RPMI8226 (cell line): ENCODE measurements at regions not wholly inside any gene's neighbourhood (a gene's known extent, or its start where the extent isn't known, plus 50 kb on each side); places are given as distances from the start of the nearest gene placed in this dataset.
"Not testable (repeated sequence)": the region's sequence is repeated elsewhere in the genome, so short reads cannot be mapped to it uniquely, and the experiment has no call there.

ENCODE experiments used
- DNase-seq: peaks from one replicate; pipeline ENCODE4 v3.0.0-alpha.2; 2015

- no peak for DNase-seq
Observed at GRCh38 chr2:224143526-224143925, 104.4 kb upstream of the SERPINE2 start.

DNA sequence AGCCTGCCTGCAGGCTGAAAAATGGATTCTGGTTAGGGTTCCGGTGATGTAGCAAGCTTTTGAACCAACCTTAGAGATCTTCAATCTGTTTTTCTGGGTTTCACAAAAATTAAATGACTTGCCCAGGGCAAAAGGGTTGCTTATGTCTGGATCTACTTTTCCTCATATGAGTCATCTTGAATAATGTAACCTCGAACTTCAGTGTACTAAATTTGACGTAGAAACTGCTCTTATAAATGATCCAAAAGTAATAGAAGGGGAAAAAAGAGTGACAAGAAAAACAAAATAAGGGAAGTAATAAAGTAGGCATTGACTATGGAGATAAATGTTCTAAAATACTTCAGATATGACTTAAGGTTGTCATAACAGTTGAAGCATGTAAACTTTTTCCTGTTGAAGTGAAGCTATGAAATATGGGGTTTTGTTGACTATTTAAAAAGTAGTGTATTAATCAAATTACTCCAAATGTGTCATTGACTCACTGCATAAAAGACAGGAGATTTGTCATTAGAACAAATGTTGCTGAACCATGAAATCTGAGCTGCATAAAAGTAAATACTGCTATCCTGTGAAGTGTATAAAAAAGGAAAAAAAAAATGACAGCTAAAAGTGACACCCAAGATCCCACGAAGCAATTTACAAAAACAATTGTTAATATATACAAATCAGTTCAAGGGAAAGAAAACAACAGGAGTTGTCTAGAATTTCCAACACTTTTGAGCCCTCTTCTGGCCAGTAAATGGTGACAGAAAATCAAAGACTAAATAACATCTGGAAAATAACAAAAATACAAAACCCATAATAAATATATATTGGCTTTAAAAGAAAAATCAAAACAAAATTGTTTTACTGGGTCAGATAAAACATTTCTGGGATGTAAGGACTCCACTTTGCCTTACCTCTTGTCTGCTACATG, 103.6 kb upstream of the SERPINE2 start:
- DNase-seq = no peak

DNA sequence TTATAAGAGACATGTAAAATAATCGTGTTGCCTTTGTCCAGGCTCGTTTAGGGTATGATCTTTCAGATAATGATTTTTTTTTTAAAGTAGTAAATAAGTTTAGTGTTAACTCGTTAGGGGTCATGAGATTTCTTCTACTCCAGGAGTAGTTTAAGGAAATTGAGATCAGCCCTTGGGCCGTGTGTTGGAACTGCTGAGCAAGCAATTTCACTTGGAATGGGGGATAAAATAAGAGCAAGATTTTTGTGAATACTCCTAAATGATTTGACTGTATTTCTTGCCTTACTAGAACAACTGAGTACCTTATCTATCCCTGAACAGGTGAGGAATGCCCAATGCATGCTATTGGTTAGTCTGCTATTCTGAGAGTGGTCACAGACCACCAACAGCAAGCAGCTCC, 102.2 kb upstream of the SERPINE2 start:
- DNase-seq = no peak

- no peak for DNase-seq
Observed at GRCh38 chr2:224137208-224137607, 98.1 kb upstream of the SERPINE2 start.

GRCh38 chr2:224136396-224136795, 97.3 kb upstream of the SERPINE2 start:
- DNase-seq = no peak

DNA sequence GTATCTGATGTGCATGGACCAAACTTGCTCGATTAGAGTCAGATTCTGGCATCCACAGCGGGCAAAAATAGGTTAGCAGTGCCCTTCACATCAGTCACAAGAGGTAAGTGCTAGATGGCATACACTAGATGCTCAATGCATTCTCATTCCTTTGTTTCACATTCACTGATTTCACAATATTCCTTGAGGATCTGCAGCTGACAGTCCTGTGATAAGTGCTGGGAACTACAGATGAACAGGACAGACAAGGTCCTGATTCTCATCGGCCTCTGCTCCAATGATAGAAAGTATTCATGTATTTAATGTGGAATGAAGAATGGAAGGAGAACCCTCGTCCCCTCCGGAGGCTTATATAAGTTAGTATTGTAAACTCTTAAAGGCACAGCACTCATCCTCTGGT, 96.8 kb upstream of the SERPINE2 start:
- DNase-seq = no peak

DNA sequence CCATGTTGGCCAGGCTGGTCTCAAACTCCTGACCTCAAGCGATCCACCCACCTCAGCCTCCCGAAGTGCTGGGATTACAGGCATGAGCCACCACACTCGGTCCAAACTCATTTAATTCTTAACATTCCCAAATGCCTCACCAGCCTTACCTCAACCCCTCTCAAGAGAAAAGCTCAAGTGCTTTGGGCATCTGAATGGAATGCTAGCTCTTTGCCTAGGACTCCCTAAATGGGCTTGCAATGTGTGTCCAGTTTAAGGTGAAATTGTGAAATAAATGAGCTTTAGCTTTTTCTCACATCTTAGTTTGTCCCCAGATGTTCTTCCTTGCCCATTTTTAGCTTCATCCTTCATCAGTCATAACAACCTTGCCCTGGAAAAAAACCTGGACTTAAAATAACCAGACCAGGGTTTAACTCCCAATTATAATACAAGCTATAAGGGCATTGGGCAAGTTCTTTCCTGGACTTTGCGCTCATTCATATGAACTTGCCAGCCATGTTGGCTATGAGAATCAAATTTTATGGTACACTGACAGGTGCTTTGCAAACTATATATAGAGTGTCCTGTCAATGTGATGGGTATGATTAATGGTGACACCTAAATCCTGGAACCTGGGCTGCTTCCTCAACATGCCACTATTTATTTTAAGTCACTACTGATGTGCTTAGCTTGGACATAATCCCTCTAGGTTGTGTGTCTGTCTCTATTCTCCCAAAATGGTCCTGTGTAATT, 95.1 kb upstream of the SERPINE2 start:
- no peak for DNase-seq

GRCh38 chr2:224133387-224133786, 94.3 kb upstream of the SERPINE2 start:
- no peak for DNase-seq

- DNase-seq = no peak
Observed at GRCh38 chr2:224127871-224128501, 88.9 kb upstream of the SERPINE2 start.

- DNase-seq = no peak
Observed at GRCh38 chr2:224126440-224126839, 87.4 kb upstream of the SERPINE2 start.

DNA sequence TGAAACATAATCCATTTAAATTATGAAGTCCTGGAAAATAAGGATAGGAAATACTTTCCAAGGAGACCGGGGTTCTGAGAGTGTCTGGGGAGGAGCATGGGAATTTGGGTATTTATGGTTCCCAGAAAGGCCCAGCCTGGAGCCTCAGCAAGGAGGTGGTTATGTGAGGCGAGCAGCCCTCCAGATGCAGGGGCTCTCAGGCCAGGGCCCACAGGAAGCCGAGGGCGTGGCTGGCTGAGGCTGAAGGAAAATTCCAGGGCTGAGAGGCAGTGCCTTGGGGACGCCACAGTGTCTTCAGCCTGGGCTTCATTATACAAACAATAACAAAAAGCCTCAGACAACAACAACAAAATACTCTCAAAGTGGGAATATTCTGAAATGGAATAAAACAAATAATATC, 86.9 kb upstream of the SERPINE2 start:
- no peak for DNase-seq

- DNase-seq = no peak
Observed at GRCh38 chr2:224122542-224122941, 83.5 kb upstream of the SERPINE2 start.

DNA sequence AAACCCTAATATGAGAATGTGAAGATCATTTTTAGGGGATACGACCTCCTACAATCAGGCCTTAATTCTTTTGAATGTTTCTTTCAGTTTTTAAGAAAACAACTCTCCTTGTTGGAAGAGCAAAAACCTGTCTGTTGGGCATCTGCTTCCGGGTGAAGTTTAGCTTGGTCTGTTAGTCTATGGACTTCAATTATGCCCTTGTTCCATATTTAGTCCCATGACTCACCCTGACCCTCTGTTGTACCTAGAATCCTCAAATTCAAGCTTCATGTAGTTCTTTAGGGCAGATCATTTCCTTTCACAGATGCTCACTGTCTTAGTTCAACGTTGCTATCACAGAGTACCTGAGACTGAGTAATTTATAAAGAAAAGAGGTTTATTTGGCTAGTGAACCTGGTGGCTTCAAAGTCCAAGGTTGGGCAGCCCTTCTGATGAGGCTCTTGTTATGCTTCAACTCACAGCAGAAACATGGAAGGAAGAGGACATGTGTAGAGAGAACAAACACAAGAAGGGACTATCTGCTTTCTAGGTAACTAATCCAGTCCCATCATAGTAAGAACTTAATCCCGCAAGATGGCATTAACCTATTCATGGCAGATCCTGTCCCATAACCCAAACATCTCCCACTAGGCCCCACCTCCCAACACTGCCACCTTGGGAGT, 82.5 kb upstream of the SERPINE2 start:
- DNase-seq = no peak

DNA sequence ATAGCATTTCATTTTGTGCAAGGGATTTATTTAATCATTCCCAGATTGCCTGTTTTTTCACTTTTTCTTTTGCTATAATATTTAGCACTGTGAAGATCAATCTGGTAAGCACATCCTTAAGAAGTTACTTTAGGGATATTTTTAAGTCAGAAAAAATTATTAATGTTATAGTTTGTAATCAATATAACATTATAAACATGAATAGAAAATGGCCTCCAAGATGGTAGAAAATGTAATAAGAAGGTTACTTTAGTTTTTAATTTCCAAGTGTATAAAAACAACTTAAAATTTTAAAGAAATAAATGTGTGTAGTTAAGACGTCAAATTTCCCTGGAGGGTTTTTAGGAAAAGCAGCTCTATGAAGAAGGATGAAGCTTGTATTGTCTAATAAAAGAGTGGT, 81.9 kb upstream of the SERPINE2 start:
- DNase-seq = no peak

- DNase-seq = not testable (repeated sequence)
Observed at GRCh38 chr2:224119846-224120245, 80.8 kb upstream of the SERPINE2 start.

DNA sequence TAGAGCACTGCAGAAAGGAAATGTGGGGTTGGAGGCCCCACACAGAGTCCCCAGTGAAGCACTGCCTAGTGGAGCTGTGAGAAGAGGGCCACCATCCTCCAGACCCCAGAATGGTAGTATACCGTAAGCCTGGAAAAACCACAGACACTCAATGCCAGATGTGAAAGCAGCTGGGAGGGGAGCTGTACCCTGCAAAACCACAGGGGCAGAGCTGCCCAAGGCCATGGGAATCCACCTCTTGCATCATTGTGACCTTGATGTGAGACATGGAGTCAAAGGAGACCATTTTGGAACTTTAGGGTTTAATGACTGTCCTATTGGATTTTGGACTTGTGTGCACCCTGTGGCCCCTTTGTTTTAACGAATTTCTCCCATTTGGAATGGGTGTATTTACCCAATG, 75.3 kb upstream of the SERPINE2 start:
- DNase-seq = no peak

GRCh38 chr2:224113930-224114329, 74.8 kb upstream of the SERPINE2 start:
- DNase-seq = not testable (repeated sequence)

- no peak for DNase-seq
Observed at GRCh38 chr2:224111576-224111975, 72.5 kb upstream of the SERPINE2 start.

GRCh38 chr2:224110811-224111210, 71.7 kb upstream of the SERPINE2 start:
- no peak for DNase-seq

DNA sequence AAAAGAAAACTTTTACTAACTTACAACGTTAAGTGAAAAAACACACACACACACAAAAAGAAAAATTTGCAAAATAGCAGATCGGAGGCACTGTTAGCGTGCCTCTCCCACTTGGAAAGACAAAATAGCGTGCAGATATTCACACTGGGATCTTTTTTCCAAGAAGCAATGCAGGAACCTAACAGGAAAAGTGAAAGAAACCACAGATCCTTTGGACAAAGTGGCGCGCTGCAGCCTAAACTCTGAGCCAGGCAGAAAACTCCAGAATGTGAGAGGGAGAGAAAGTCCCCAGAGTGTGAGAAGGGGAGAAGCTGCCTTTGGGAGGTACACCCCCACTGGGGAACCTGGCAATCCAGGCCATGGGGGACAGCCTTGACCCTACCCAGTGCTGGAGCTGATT, 70.7 kb upstream of the SERPINE2 start:
- DNase-seq = no peak

DNA sequence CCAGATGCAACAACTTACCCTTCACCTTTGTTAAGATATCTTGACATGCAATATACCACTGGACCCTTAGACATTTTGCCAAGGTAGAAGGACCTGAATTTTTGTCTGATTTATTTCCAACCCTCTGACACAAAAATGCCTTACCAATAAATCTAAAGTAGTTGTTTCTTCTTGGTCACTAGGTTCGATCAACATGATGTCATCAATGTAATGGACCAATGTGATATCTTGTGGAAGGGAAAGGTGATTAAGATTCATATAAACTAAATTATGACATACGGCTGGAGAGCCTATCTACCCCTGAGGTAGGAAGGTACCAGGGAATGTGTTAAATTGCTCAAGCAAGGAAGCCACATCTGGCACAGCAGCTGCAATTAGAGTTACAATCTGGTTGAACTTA, 67.7 kb upstream of the SERPINE2 start:
- DNase-seq = no peak

DNA sequence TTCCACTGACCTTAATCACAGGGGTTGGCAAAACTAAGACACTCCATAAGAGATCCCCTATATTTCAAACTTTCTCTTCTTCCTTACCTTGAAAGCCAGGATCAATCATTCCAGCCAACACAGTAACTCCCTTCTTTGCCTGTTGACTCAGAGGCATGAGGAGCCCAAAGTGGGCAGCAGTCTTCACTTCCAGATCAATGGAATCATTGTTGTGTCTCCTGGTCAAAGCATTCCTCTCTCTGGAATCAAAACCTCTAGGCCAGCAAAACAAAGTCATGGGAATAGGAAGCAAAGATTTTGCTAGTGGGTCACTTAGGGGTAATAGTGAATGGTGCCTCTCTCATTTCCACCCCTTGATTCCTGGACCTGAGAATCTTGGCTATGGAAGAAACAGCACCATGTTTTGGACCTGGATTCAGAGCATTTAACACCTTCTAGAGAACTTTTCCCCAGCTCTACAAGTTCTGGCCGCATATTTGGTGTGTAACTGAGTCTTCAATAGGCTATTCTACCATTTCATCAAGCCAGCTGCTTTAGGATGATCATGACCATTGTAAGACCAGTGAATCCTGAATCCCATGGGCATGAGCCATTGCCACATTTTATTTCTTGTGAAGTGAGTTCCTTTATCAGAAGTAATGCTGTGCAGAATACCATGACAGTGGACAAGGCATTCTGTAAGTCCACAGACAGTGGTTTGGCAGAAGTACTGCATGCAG, 65.7 kb upstream of the SERPINE2 start:
- DNase-seq = no peak

- DNase-seq = no peak
Observed at GRCh38 chr2:224103651-224104050, 64.6 kb upstream of the SERPINE2 start.
